Astrocyte (in vitro differentiated cells and primary cell): ENCODE measurements at regions not wholly inside any gene's neighbourhood (a gene's known extent, or its start where the extent isn't known, plus 50 kb on each side); places are given as distances from the start of the nearest gene placed in this dataset.

Source experiments
- CTCF ChIP-seq: IDR thresholded peaks from 2 replicates; pipeline ENCODE4 v1.5.1; 2011; ENCODE audit warnings: low read depth, mild to moderate bottlenecking, inconsistent platforms, low read length, moderate library complexity; ENCODE audit not compliant: insufficient read depth
- EZH2 ChIP-seq: IDR thresholded peaks from 2 replicates; pipeline ENCODE4 v1.6.1; 2012; ENCODE audit warnings: mild to moderate bottlenecking, low read length, inconsistent platforms; ENCODE audit not compliant: insufficient read depth

DNA sequence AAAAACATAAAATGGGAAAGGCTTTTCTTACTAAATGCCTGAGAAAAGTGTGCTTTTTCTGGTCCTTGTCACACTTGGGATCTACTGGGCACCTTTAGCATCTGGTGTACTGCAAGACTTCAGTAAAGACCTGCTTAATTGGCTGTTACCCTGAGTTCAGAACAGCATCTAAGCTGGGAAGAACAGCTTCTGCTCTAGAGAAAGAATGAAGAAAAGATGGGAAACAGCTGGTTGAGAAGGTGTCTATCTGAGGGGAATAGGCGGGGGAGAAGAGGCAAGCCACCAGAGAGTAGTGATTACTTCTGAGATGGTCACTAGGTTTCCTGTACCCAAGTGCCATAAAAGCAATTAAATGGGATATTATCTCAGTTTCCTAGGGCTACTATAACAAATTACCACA lies 128.2 kb upstream of the SPACA1 start:
- no peak for TF ChIP-seq CTCF
- no peak for TF ChIP-seq EZH2
